Loucy (cell line): ENCODE measurements at regions not wholly inside any gene's neighbourhood (a gene's known extent, or its start where the extent isn't known, plus 50 kb on each side); places are given as distances from the start of the nearest gene placed in this dataset.
"Not testable (repeated sequence)": the region's sequence is repeated elsewhere in the genome, so short reads cannot be mapped to it uniquely, and the experiment has no call there.

ENCODE experiments used
- H2AFZ ChIP-seq: fragments of 200-600 bp; sonication (generic); 2 replicates; pipeline ENCODE4 v1.6.0; 2016; ENCODE audit warnings: antibody characterized with exemption, mild to moderate bottlenecking, low read length, moderate library complexity
- H3F3A ChIP-seq: fragments of 200-600 bp; 2 replicates; pipeline ENCODE4 v1.6.0; 2016; ENCODE audit warnings: antibody characterized with exemption, low read depth, mild to moderate bottlenecking
- H3K27me3 ChIP-seq: fragments of 200-600 bp; sonication (generic); 2 replicates; pipeline ENCODE4 v1.6.1; 2014; ENCODE audit warnings: low read length, mild to moderate bottlenecking; ENCODE audit not compliant: insufficient read depth, poor library complexity, severe bottlenecking
- H3K36me3 ChIP-seq: fragments of 200-600 bp; sonication (generic); 2 replicates; pipeline ENCODE4 v1.6.1; 2016; ENCODE audit warnings: low read length; ENCODE audit not compliant: insufficient read depth
- H3K4me1 ChIP-seq: fragments of 200-600 bp; sonication (generic); 2 replicates; pipeline ENCODE4 v1.5.1; 2014; ENCODE audit warnings: low read length, mild to moderate bottlenecking; ENCODE audit not compliant: insufficient read depth, poor library complexity, severe bottlenecking
- H3K4me2 ChIP-seq: fragments of 200-600 bp; sonication (generic); 2 replicates; pipeline ENCODE4 v1.6.0; 2014; ENCODE audit warnings: antibody characterized with exemption, low read length, low read depth, mild to moderate bottlenecking; ENCODE audit not compliant: poor library complexity, severe bottlenecking
- H3K4me3 ChIP-seq: fragments of 200-600 bp; sonication (generic); 2 replicates; pipeline ENCODE4 v1.5.1; 2014; ENCODE audit warnings: low read length, mild to moderate bottlenecking, mixed read lengths; ENCODE audit not compliant: poor library complexity, severe bottlenecking
- H3K79me2 ChIP-seq: fragments of 200-600 bp; sonication (generic); 2 replicates; pipeline ENCODE4 v1.6.1; 2014; ENCODE audit warnings: low read length; ENCODE audit not compliant: insufficient read depth
- H3K9ac ChIP-seq: fragments of 200-600 bp; sonication (generic); 2 replicates; pipeline ENCODE4 v1.6.0; 2014; ENCODE audit warnings: mild to moderate bottlenecking, low read depth, low read length, moderate library complexity; ENCODE audit not compliant: poor library complexity, severe bottlenecking
- H3K9me2 ChIP-seq: fragments of 200-600 bp; sonication (generic); replicated peaks from 2 replicates; pipeline ENCODE4 v1.6.1; 2016; ENCODE audit warnings: low read depth, low read length, mixed read lengths
- H3K9me3 ChIP-seq: fragments of 200-600 bp; sonication (generic); 2 replicates; pipeline ENCODE4 v1.6.1; 2014; ENCODE audit warnings: mild to moderate bottlenecking, antibody characterized with exemption, low read length, low read depth; ENCODE audit not compliant: insufficient read depth
- H4K20me1 ChIP-seq: fragments of 200-600 bp; sonication (generic); 2 replicates; pipeline ENCODE4 v1.6.0; 2014; ENCODE audit warnings: antibody characterized with exemption, low read length, mild to moderate bottlenecking; ENCODE audit not compliant: insufficient read depth, poor library complexity, severe bottlenecking
- EZH2phosphoT487 ChIP-seq: fragments of 200-600 bp; IDR thresholded peaks from 2 replicates; pipeline ENCODE4 v1.6.1; 2018; ENCODE audit warnings: antibody characterized with exemption, mild to moderate bottlenecking, moderate library complexity, borderline replicate concordance
- TF ChIP-seq, protein P1 (sequence below): fragments of 200-600 bp; sonication (generic); conservative IDR thresholded peaks from 2 replicates; pipeline ENCODE4 v1.5.1; 2014; ENCODE audit warnings: mild to moderate bottlenecking, antibody characterized with exemption, low read length

DNA sequence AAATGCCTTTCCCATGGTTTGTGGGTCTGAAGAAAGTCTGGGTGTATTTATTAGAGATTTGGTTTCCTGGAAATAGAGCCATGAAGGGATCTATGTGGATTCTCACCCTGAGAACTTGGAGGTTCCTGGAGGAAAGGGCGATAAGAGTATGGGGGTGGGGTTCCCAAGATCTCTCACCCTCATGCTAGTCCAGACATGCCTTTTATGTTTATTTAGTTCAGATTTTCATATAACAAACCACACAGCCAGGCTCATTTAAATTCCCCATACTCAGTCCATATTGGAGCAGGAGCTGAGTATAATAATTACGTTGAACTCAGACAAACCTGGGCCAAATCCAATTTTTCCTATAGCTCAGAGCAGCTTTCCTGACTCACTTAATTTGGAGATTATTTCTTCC, 566.6 kb downstream of the GOLGA6L6 start:
- H3K27me3 ChIP-seq = no peaks in the 10 kb centered on the region
- no peak overlapping the region for H3K4me2 ChIP-seq
- no peaks in the 10 kb centered on the region for H3F3A ChIP-seq
- H3K79me2 ChIP-seq = no peaks in the 10 kb centered on the region
- no peak overlapping the region for H3K4me3 ChIP-seq
- no peaks in the 10 kb centered on the region for H3K9me3 ChIP-seq
- H3K4me1 ChIP-seq = peaks cover 38% of the 10 kb centered on the region
- H4K20me1 ChIP-seq = no peaks in the 10 kb centered on the region
- H2AFZ ChIP-seq = no peak overlapping the region
- H3K36me3 ChIP-seq = no peaks in the 10 kb centered on the region
- H3K9ac ChIP-seq = peak overlapping the region; percentile 11
- no peak for TF ChIP-seq EZH2phosphoT487
- TF ChIP-seq, protein P1, sequence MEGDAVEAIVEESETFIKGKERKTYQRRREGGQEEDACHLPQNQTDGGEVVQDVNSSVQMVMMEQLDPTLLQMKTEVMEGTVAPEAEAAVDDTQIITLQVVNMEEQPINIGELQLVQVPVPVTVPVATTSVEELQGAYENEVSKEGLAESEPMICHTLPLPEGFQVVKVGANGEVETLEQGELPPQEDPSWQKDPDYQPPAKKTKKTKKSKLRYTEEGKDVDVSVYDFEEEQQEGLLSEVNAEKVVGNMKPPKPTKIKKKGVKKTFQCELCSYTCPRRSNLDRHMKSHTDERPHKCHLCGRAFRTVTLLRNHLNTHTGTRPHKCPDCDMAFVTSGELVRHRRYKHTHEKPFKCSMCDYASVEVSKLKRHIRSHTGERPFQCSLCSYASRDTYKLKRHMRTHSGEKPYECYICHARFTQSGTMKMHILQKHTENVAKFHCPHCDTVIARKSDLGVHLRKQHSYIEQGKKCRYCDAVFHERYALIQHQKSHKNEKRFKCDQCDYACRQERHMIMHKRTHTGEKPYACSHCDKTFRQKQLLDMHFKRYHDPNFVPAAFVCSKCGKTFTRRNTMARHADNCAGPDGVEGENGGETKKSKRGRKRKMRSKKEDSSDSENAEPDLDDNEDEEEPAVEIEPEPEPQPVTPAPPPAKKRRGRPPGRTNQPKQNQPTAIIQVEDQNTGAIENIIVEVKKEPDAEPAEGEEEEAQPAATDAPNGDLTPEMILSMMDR = no peak
- H3K9me2 ChIP-seq = no peaks in the 10 kb centered on the region

DNA sequence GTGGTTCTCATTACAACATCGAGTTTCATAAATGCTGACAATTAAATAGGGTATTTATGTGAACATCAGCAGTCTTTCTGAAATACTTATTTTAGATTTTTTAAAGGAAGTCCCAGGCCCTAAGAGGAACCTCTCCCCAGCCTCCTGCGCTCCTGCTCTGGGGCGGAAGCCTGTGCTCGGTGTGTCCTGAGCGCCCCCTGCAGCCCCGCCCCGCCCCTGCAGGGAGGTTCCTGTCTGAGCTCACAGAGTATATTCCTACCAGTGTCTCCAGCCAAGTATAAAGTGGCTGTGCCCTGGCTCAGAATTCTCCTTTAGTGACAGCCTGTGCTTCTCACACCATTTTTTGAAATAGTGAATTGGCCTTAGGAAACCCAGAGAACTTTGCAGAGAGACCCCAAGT, 567.9 kb downstream of the GOLGA6L6 start:
- Histone ChIP-seq H3K4me1 (peaks cover 38% of the 10 kb centered on the region), H3K9ac (peak overlapping the region; percentile 11), H3K36me3 (no peaks in the 10 kb centered on the region), H3K9me3 (no peaks in the 10 kb centered on the region), H3F3A (no peaks in the 10 kb centered on the region), H3K79me2 (no peaks in the 10 kb centered on the region), H4K20me1 (no peaks in the 10 kb centered on the region), H3K4me2 (peak overlapping the region; percentile 7), H3K4me3 (no peak overlapping the region), H3K27me3 (no peaks in the 10 kb centered on the region), H3K9me2 (no peaks in the 10 kb centered on the region), H2AFZ (no peak overlapping the region)
- TF ChIP-seq, protein P1 = peak; percentile 81
- TF ChIP-seq EZH2phosphoT487 = no peak

DNA sequence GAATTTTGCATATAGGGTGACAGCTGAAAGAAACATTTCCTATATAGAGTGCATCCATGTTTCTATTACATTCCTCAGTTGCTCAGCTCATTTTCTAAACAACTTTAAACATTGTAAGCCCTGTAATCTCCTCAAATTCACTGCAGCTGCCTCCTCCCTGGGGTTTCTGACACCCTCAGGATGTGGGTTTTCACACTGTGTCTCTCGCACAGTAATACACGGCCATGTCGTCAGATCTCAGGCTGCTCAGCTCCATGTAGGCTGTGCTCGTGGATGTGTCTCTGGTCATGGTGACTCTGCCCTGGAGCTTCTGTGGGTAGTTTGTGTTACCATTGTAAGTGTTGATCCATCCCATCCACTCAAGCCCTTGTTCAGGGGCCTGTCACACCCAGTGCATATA, 569.0 kb downstream of the GOLGA6L6 start:
- H3K27me3 ChIP-seq = not testable (repeated sequence)
- peak overlapping the region; percentile 48 for H3K4me2 ChIP-seq

DNA sequence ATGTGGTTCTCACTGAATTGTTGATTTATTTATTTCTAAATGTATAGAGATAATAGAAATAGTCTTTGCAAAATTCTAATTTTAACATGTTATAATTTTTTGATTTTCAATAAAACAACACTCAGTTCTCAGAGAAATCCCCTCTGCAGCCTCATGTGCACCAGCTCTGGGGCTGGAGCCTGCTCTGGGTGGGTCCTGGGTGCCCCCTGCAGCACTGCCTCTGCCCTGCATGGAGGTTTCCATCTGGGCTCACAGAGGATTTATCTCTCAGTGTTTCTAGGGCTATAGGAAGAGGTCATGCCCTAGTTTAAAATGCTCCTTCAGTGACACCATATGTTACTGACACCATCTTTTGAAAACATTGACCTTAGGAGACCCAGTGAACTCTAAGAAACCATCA, 576.0 kb downstream of the GOLGA6L6 start:
- not testable (repeated sequence) for H3K36me3 ChIP-seq, H4K20me1 ChIP-seq, H3K27me3 ChIP-seq, H3K79me2 ChIP-seq, H3F3A ChIP-seq, H3K4me2 ChIP-seq, H3K9ac ChIP-seq, H3K9me2 ChIP-seq, H3K9me3 ChIP-seq, H3K4me3 ChIP-seq, H2AFZ ChIP-seq
- peaks cover 31% of the 10 kb centered on the region for H3K4me1 ChIP-seq
- TF ChIP-seq, protein P1 = peak; percentile 48

More for the DNA sequence above, 569.0 kb downstream of the GOLGA6L6 start:
- not testable (repeated sequence) for H4K20me1 ChIP-seq, H3K79me2 ChIP-seq, H3K9me3 ChIP-seq, H3K36me3 ChIP-seq, H3K9me2 ChIP-seq, H3F3A ChIP-seq
- peaks cover 42% of the 10 kb centered on the region for H3K4me1 ChIP-seq
- H2AFZ ChIP-seq = peak overlapping the region; percentile 14; the same call in 1 of the 2 replicates
- H3K9ac ChIP-seq = peak overlapping the region; percentile 33
- H3K4me3 ChIP-seq = peak overlapping the region; percentile 18

DNA sequence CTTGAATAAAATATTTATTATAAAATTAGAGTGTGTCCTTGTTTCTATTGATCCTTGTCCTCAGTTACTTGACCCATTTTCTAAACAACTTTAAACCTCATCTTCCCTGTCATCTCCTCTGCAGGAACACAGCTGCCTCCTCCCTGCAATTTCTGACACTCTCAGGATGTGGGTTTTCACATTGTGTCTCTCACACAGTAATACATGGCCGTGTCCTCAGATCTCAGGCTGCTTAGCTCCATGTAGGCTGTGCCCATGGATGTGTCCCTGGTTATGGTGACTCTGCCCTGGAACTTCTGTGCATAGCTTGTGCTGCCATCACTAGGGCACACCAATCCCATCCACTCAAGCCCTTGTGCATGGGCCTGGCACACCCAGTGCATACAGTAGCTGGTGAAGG, 577.1 kb downstream of the GOLGA6L6 start:
- H2AFZ ChIP-seq, H4K20me1 ChIP-seq, H3K9me2 ChIP-seq, H3K9me3 ChIP-seq, H3K79me2 ChIP-seq, H3F3A ChIP-seq, H3K4me3 ChIP-seq, H3K36me3 ChIP-seq, H3K27me3 ChIP-seq: not testable (repeated sequence)
- peak overlapping the region; percentile 34 for H3K9ac ChIP-seq
- peak overlapping the region; percentile 41 for H3K4me2 ChIP-seq
- H3K4me1 ChIP-seq = peaks cover 35% of the 10 kb centered on the region
